K562 (cell line): ENCODE measurements at regions not wholly inside any gene's neighbourhood (a gene's known extent, or its start where the extent isn't known, plus 50 kb on each side); places are given as distances from the start of the nearest gene placed in this dataset.
"Not testable (repeated sequence)": the region's sequence is repeated elsewhere in the genome, so short reads cannot be mapped to it uniquely, and the experiment has no call there.

ENCODE experiments used
- ATAC-seq: fragments of 200-7000 bp; cut with Tn5 transposase; 3 replicates; pipeline ENCODE4 v1.9.1; 2020; ENCODE audit warnings: moderate library complexity
- BruUV-seq: library from RNA; stranded (reverse); fragments of 400-500 nt; replicated peaks from 2 replicates; lab custom pipeline; 2021; lab: Mats Ljungman, UMichigan
- CTCF ChIA-PET: fragments of 300-600 bp; formaldehyde crosslinking; extraction: SDS; loops from one replicate; lab custom pipeline; 2021; ENCODE audit warnings: low intra/inter-chr PET ratio; lab: Yijun Ruan, JAX
- POLR2A ChIA-PET: fragments of 300-600, 350-650 bp; sonication (Branson Sonifier 250); formaldehyde crosslinking; extraction: SDS; loops from one replicate; lab custom pipeline; 2021; ENCODE audit warnings: antibody characterized with exemption, inconsistent platforms; lab: Yijun Ruan, JAX
- DNase-seq, 4 experiments: peaks; one replicate each; pipeline versions ENCODE4 v3.0.0 to v3.0.0-alpha.2; 2011 to 2018; ENCODE audit warnings: low spot score in 3 of 4, mixed read lengths in 3 of 4; ENCODE audit errors: extremely low read depth in 1 of 4
- FAIRE-seq: peaks from 2 replicates; lab custom pipeline; 2011; peaks lifted over from hg19 to GRCh38; lab: Jason Lieb, UNC
- H2AFZ ChIP-seq: 2 replicates; pipeline ENCODE4 v1.6.0; 2011; ENCODE audit warnings: low read depth, low read length, control low read depth, inconsistent platforms
- H3K27ac ChIP-seq: fragments of 200-600 bp; 3 replicates; pipeline ENCODE4 v1.8.0; 2011; ENCODE audit warnings: low read depth, mild to moderate bottlenecking, control low read depth, inconsistent platforms, low read length, moderate library complexity, mixed read lengths; ENCODE audit errors: extremely low read depth
- H3K27me3 ChIP-seq, 2 experiments: fragments of 300-600 bp in 1 of 2; 2 replicates in 1 of 2; 3 replicates in 1 of 2; pipeline versions ENCODE4 v1.6.0 to v1.8.0; 2011; ENCODE audit warnings: inconsistent platforms in 2 of 2, low read length in 2 of 2, mild to moderate bottlenecking in 1 of 2, mixed read lengths in 1 of 2, moderate library complexity in 1 of 2; ENCODE audit not compliant: control insufficient read depth in 2 of 2, insufficient read depth in 2 of 2
- H3K36me3 ChIP-seq: fragments of 300-600 bp; 3 replicates; pipeline ENCODE4 v1.8.0; 2011; ENCODE audit warnings: mild to moderate bottlenecking, low read length, inconsistent platforms; ENCODE audit not compliant: control insufficient read depth, insufficient read depth
- H3K4me1 ChIP-seq, 2 experiments: fragments of 200-600 bp in 1 of 2; replicated peaks in 1 of 2; 2 replicates in 1 of 2; 3 replicates in 1 of 2; pipeline versions ENCODE4 v1.5.1 to v1.8.0; 2011; ENCODE audit warnings: inconsistent platforms in 2 of 2, low read length in 2 of 2, mild to moderate bottlenecking in 1 of 2, mixed read lengths in 1 of 2, moderate library complexity in 1 of 2; ENCODE audit not compliant: control insufficient read depth in 2 of 2, insufficient read depth in 2 of 2
- H3K4me2 ChIP-seq: 2 replicates; pipeline ENCODE4 v1.6.1; 2011; ENCODE audit warnings: low read length, control low read depth, inconsistent platforms, mixed read lengths; ENCODE audit not compliant: insufficient read depth
- H3K4me3 ChIP-seq: fragments of 200-600 bp; sonication (generic), shearing (Covaris generic); 2 replicates; pipeline ENCODE4 v1.5.1; 2016; ENCODE audit warnings: control low read depth, inconsistent platforms
- H3K79me2 ChIP-seq: fragments of 200-600 bp; 3 replicates; pipeline ENCODE4 v1.8.0; 2011; ENCODE audit warnings: low read length, inconsistent platforms; ENCODE audit not compliant: control insufficient read depth, insufficient read depth
- H3K9ac ChIP-seq, 2 experiments: 2 replicates each; pipeline versions ENCODE4 v1.6.0 to v1.6.1; 2011; ENCODE audit warnings: low read depth in 2 of 2, low read length in 2 of 2, control low read depth in 1 of 2, inconsistent platforms in 1 of 2, mild to moderate bottlenecking in 1 of 2, mixed read lengths in 1 of 2; ENCODE audit not compliant: insufficient read depth in 1 of 2
- H3K9me1 ChIP-seq: one replicate; pipeline ENCODE4 v1.6.0; 2011; ENCODE audit warnings: inconsistent platforms, mild to moderate bottlenecking, low read length, moderate library complexity; ENCODE audit not compliant: control insufficient read depth, insufficient read depth
- H3K9me3 ChIP-seq: replicated peaks from 2 replicates; pipeline ENCODE4 v1.5.1; 2011; ENCODE audit warnings: low read depth, low read length, inconsistent platforms; ENCODE audit not compliant: control insufficient read depth, insufficient read depth
- H4K20me1 ChIP-seq: replicated peaks from 2 replicates; pipeline ENCODE4 v1.6.1; 2011; ENCODE audit warnings: low read length, inconsistent platforms, mixed read lengths; ENCODE audit not compliant: control insufficient read depth, insufficient read depth
- CAMTA2 ChIP-seq: fragments of 250-450 bp; sonication (Bioruptor Pico); conservative IDR thresholded peaks from 2 replicates; pipeline ENCODE4 v1.5.1; 2022
- CEBPG ChIP-seq, 3 experiments: fragments of 200-800 bp in 1 of 3; sonication (Bioruptor generic) in 1 of 3; sonication (generic) in 1 of 3; formaldehyde crosslinking in 1 of 3; IDR thresholded peaks in 2 of 3; conservative IDR thresholded peaks in 1 of 3; 2 replicates each; pipeline versions ENCODE4 v1.6.1 to v1.8.0; 2016 to 2022; ENCODE audit warnings: missing compliant biosample characterization in 2 of 3, missing genetic modification characterization in 2 of 3, mild to moderate bottlenecking in 1 of 3, missing genetic modification reagents in 1 of 3
- EP400 ChIP-seq: fragments of 450-650 bp; IDR thresholded peaks from 2 replicates; pipeline ENCODE4 v1.6.1; 2017; ENCODE audit warnings: antibody characterized with exemption, mild to moderate bottlenecking, moderate library complexity
- HNRNPLL ChIP-seq: fragments of 200-400 bp; formaldehyde crosslinking; IDR thresholded peaks from 2 replicates; pipeline ENCODE4 v1.6.1; 2017; ENCODE audit warnings: low read length, low read depth, mild to moderate bottlenecking; ENCODE audit not compliant: poor library complexity, severe bottlenecking
- POLR2AphosphoS2 ChIP-seq: IDR thresholded peaks from 2 replicates; pipeline ENCODE4 v1.6.1; 2012; ENCODE audit warnings: low read length, improper control_type of control experiment
- SMARCE1 ChIP-seq: fragments of 450-650 bp; IDR thresholded peaks from 2 replicates; pipeline ENCODE4 v1.7.1; 2016; ENCODE audit warnings: mild to moderate bottlenecking
- ZKSCAN1 ChIP-seq: fragments of 150-350 bp; IDR thresholded peaks from 2 replicates; pipeline ENCODE4 v1.6.1; 2016; ENCODE audit warnings: low read depth, low read length
- WGBS: fragments of 100-300 bp; shearing (Covaris generic); methylation state at CpG from one replicate; pipeline ENCODE4 v1.1.6; 2016; ENCODE audit warnings: low coverage, mixed read lengths; ENCODE audit not compliant: insufficient coverage; ENCODE audit errors: missing lambda C conversion rate; 5-methylcytosine and 5-hydroxymethylcytosine counted together
- in situ Hi-C: fragments of 300-500 bp; cut with MboI; formaldehyde crosslinking; loops from 4 replicates; pipeline ENCODE4 v1.15.0; 2018; ENCODE audit warnings: inconsistent platforms, mixed read lengths
- intact Hi-C: fragments of 100-400 bp; cut with micrococcal nuclease; formaldehyde crosslinking; loops from 2 replicates; pipeline ENCODE4 v1.14.2; 2022

DNA sequence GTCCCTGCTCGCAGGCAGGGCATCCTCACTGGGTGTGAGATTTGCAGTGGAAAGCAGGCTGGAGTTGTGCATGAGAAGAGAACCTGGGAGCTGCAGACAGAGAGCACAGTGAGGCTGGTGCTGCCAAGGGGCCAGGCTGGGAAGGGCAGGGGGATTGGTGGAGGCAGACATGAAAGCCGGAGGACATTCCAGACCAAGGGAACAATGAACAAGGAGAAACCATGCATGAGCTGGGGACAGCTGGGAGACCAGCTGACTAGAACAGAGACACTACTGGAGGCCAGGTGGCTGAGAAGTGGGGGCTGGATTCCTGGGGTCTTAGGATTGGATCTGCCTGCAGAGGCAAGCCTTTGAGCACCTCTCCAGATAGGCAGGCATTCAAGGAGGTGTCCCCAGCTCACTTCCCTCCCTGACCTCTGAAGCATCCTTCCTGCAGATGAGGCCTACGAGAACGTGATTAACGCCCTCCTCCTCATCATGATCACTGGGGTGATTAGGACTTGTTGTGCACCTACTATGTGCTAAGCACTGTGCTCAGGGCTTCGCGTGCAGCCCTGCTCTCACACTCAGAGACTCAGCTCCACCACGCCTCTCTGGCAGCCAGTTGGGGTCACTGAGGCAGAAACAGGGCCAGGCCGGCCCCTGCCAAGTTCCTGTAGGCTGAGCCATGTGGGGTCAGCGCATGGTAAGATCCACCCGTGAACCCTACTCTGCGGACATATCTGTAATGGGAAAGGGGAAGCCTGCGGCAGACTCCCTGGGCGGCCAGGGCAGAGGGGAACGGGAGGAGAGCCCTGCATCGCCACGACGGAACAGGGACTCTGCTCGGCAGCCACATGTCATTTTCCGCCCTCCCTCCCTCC lies 74.8 kb upstream of the SLC66A3 start:
- intact Hi-C loops = no loop called here
- ChIA-PET CTCF (no interaction called here), POLR2A (interaction anchor here (0.7 to 0.9 kb wide), 3 partner anchors 9 to 318 kb away, joined by 3 to 4 read pairs (median 3); no protein-coding TSS in a partner anchor)
- in situ Hi-C loops = no loop called here
- WGBS = 6% methylated on average over 12 of the region's 20 CpGs
- H4K20me1 ChIP-seq = no peaks in the 10 kb centered on the region
- H3K27ac ChIP-seq = no peak overlapping the region
- no peak overlapping the region for H3K4me3 ChIP-seq
- H2AFZ ChIP-seq = no peak overlapping the region
- no peak for ATAC-seq
- H3K9me1 ChIP-seq = no peaks in the 10 kb centered on the region
- no peak overlapping the region for H3K4me2 ChIP-seq
- peak; percentile 86 for TF ChIP-seq ZKSCAN1
- no peak for TF ChIP-seq EP400
- TF ChIP-seq, all 486 proteins: peak for 1
- BruUV-seq = no TSS peak
- Histone ChIP-seq H3K9ac (no peak overlapping the region), H3K4me1 (no peaks in the 10 kb centered on the region), H3K36me3 (no peaks in the 10 kb centered on the region), H3K79me2 (no peaks in the 10 kb centered on the region), H3K9me3 (no peaks in the 10 kb centered on the region), H3K27me3 (peaks cover 17 to 38% of the 10 kb centered on the region in 2 experiments)
- no peak for DNase-seq
- no peak for FAIRE-seq

DNA sequence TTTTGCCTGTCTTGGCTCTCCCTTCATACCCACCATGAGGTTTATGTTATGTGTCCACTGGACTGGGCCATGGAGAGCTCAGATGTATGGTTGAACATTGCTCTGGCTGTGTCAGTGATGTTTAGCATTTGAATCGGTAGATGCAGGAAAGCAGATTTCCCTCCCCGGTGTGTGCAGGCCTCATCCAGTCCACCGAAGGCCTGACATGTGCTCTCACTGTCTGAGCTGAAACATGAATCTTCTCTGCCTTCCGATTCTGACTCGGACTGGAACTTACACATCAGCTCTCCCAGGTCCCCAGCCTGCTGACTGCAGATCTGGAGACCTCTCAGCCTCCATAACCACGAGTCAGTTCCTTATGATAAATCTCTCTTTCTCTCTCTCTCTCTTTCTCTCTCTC lies 72.4 kb upstream of the SLC66A3 start:
- no peak overlapping the region for H3K9ac ChIP-seq
- H3K79me2 ChIP-seq = no peaks in the 10 kb centered on the region
- no peak overlapping the region for H3K27ac ChIP-seq
- no peak for DNase-seq
- H3K27me3 ChIP-seq = peaks cover 12 to 28% of the 10 kb centered on the region in 2 experiments; a peak in 4 of 5 replicates
- no peak overlapping the region for H2AFZ ChIP-seq
- POLR2A ChIA-PET = no interaction called here
- ATAC-seq = no peak
- intact Hi-C loops = no loop called here
- no peaks in the 10 kb centered on the region for H4K20me1 ChIP-seq
- H3K4me2 ChIP-seq = no peak overlapping the region
- H3K36me3 ChIP-seq = no peaks in the 10 kb centered on the region
- in situ Hi-C loops = no loop called here
- no peaks in the 10 kb centered on the region for H3K9me3 ChIP-seq
- H3K4me3 ChIP-seq = no peak overlapping the region
- H3K4me1 ChIP-seq = no peaks in the 10 kb centered on the region
- H3K9me1 ChIP-seq = no peaks in the 10 kb centered on the region
- no TSS peak for BruUV-seq
- no peak for FAIRE-seq
- CTCF ChIA-PET = no interaction called here
- WGBS = 5% methylated on average over 6 of the region's 6 CpGs
- TF ChIP-seq CAMTA2 (CRISPR knock-in tag) (no peak), HNRNPLL (no peak), POLR2AphosphoS2 (no peak), CEBPG (CRISPR knock-in tag; IDR thresholded peaks at IDR 0.05) (no peak), CEBPG (tag; conservative IDR thresholded peaks at IDR 0.05 in 1 of 2, IDR thresholded peaks at IDR 0.05 in 1 of 2) (no peak), SMARCE1 (no peak)

DNA sequence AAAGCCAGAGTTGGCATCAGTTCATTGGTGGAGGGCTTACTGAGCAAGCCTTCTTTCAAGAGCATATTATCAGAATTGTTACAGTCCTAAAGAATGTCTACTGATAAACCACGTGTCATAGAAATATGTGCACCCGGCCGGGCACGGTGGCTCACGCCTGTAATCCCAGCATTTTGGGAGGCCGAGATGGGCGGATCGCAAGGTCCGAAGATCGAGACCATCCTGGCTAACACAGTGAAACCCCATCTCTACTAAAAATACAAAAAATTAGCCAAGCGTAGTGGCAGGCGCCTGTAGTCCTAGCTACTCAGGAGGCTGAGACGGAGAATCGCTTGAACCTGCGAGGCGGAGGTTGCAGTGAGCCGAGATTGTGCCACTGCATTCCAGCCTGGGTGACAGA lies 66.4 kb upstream of the SLC66A3 start:
- ATAC-seq, H3K36me3 ChIP-seq, H3K4me2 ChIP-seq, H2AFZ ChIP-seq, H3K9ac ChIP-seq, H3K4me3 ChIP-seq, in situ Hi-C loops, POLR2A ChIA-PET, H3K79me2 ChIP-seq, FAIRE-seq, DNase-seq, H3K9me1 ChIP-seq, H3K27me3 ChIP-seq, intact Hi-C loops, CTCF ChIA-PET, H4K20me1 ChIP-seq, BruUV-seq, H3K27ac ChIP-seq, H3K9me3 ChIP-seq, H3K4me1 ChIP-seq: not testable (repeated sequence)
- whole genome bisulfite sequencing = 1% methylated on average over 13 of the region's 17 CpGs
